ENCODE measurements at regions not wholly inside any gene's neighbourhood (a gene's known extent, or its start where the extent isn't known, plus 50 kb on each side); places are given as distances from the start of the nearest gene placed in this dataset.
A peak's percentile ranks its signal among the peaks of the same experiment; 100 is the strongest.

- in situ Hi-C loops (cut with MboI; ENCODE audit: low pct_ligation_motif_present in 1 of 4, low pct_unique_long_range_greater_than_20kb in 1 of 4, low sequenced_read_pairs in 3 of 4) (loop anchor here in 1 of 4 donors (25.0 kb wide), 1 partner anchor 256 kb away; no protein-coding TSS in a partner anchor), intact Hi-C loops (cut with DNase I; ENCODE audit: low total_unique reads) (no loop called here)
- no peaks in the 10 kb centered on the region for H3K4me1 ChIP-seq
- 77 to 84% methylated on average over 3 of the region's 3 CpGs for WGBS, 2 donors (ENCODE audit: low coverage in 1 of 2)
- no peaks in the 10 kb centered on the region for H3K36me3 ChIP-seq
- TF ChIP-seq POLR2A (IDR thresholded peaks at IDR 0.05) = no peak
- no peak for TF ChIP-seq EP300 (IDR thresholded peaks at IDR 0.05; ENCODE audit: low read depth)
- no peak for TF ChIP-seq POLR2AphosphoS5 (IDR thresholded peaks at IDR 0.05)
- TF ChIP-seq CTCF (IDR thresholded peaks at IDR 0.05) = no peak
- DNase-seq = no peak
- H3K27ac ChIP-seq = no peak overlapping the region
- no peaks in the 10 kb centered on the region for H3K27me3 ChIP-seq
- no peak overlapping the region for H3K4me3 ChIP-seq
- no peaks in the 10 kb centered on the region for H3K9me3 ChIP-seq
These were observed 141.2 kb downstream of the ELAPOR2 start for GRCh38 chr7:86918245-86918644.

- Histone ChIP-seq H3K4me3 (no peak overlapping the region), H3K36me3 (peaks cover 0 to 11% (median 0%) of the 10 kb centered on the region in 4 donors), H3K27me3 (no peaks in the 10 kb centered on the region), H3K9me3 (no peaks in the 10 kb centered on the region), H3K4me1 (no peaks in the 10 kb centered on the region), H3K27ac (no peak overlapping the region)
- in situ Hi-C loops (cut with MboI; ENCODE audit: low pct_ligation_motif_present in 1 of 4, low pct_unique_long_range_greater_than_20kb in 1 of 4, low sequenced_read_pairs in 3 of 4) = loop anchor here in 1 of 4 donors (25.0 kb wide), 1 partner anchor 254 kb away; no protein-coding TSS in a partner anchor
- no peak for TF ChIP-seq POLR2A (IDR thresholded peaks at IDR 0.05)
- TF ChIP-seq POLR2AphosphoS5 (IDR thresholded peaks at IDR 0.05) = no peak
- TF ChIP-seq CTCF (IDR thresholded peaks at IDR 0.05) = no peak
- TF ChIP-seq EP300 (IDR thresholded peaks at IDR 0.05; ENCODE audit: low read depth) = no peak
- intact Hi-C loops (cut with DNase I; ENCODE audit: low total_unique reads) = no loop called here
- DNase-seq = no peak
- 72 to 91% methylated on average over 1 of the region's 1 CpG for WGBS, 2 donors (ENCODE audit: low coverage in 1 of 2)
These were observed 143.1 kb downstream of the ELAPOR2 start for GRCh38 chr7:86916277-86916825.

- no peak for DNase-seq
- H3K9me3 ChIP-seq = no peaks in the 10 kb centered on the region
- no peaks in the 10 kb centered on the region for H3K27me3 ChIP-seq
- H3K4me3 ChIP-seq = no peak overlapping the region
- intact Hi-C loops (cut with DNase I; ENCODE audit: low total_unique reads) = no loop called here
- H3K4me1 ChIP-seq = no peaks in the 10 kb centered on the region
- in situ Hi-C loops (cut with MboI; ENCODE audit: low pct_ligation_motif_present in 1 of 4, low pct_unique_long_range_greater_than_20kb in 1 of 4, low sequenced_read_pairs in 3 of 4) = loop anchor here in 1 of 4 donors (25.0 kb wide), 1 partner anchor 252 kb away; no protein-coding TSS in a partner anchor
- peaks cover 0 to 11% (median 0%) of the 10 kb centered on the region in 4 donors for H3K36me3 ChIP-seq
- 13 to 19% methylated on average over 1 of the region's 1 CpG for WGBS, 2 donors (ENCODE audit: low coverage in 1 of 2)
- TF ChIP-seq POLR2A (IDR thresholded peaks at IDR 0.05) = no peak
- peak; percentile 23 to 40 (median 36) for TF ChIP-seq CTCF (IDR thresholded peaks at IDR 0.05)
- H3K27ac ChIP-seq = no peak overlapping the region
These were observed 144.9 kb downstream of the ELAPOR2 start for GRCh38 chr7:86914551-86914950.

Data from transverse colon (tissue), 4 donors.